SHP77 (cell line): ENCODE measurements at regions not wholly inside any gene's neighbourhood (a gene's known extent, or its start where the extent isn't known, plus 50 kb on each side); places are given as distances from the start of the nearest gene placed in this dataset.
"Not testable (repeated sequence)": the region's sequence is repeated elsewhere in the genome, so short reads cannot be mapped to it uniquely, and the experiment has no call there.

Experiments
- DNase-seq, 2 experiments: peaks; one replicate each; lab custom pipeline; 2025; lab: John Stamatoyannopoulos, UW

GRCh38 chr4:1561286-1561990, 122.7 kb downstream of the FAM53A start:
- DNase-seq, result no peak

GRCh38 chr4:1559896-1560650, 124.0 kb downstream of the FAM53A start:
- no peak for DNase-seq

- no peak for DNase-seq
Measured at GRCh38 chr4:1558205-1558604, 125.9 kb downstream of the FAM53A start.

- no peak for DNase-seq
Measured at GRCh38 chr4:1557221-1557597, 126.9 kb downstream of the FAM53A start.

GRCh38 chr4:1556541-1557220, 127.4 kb downstream of the FAM53A start:
- DNase-seq, result no peak

- DNase-seq, result no peak
Measured at GRCh38 chr4:1554876-1555265, 129.2 kb downstream of the FAM53A start.

GRCh38 chr4:1554246-1554875, 129.8 kb downstream of the FAM53A start:
- DNase-seq, result no peak

- no peak for DNase-seq
Measured at GRCh38 chr4:1553365-1553764, 130.7 kb downstream of the FAM53A start.

GRCh38 chr4:1552451-1552850, 131.7 kb downstream of the FAM53A start:
- DNase-seq, result no peak

- no peak for DNase-seq
Measured at GRCh38 chr4:1551211-1551610, 132.9 kb downstream of the FAM53A start.

GRCh38 chr4:1550122-1551070, 133.7 kb downstream of the FAM53A start:
- DNase-seq, result no peak

GRCh38 chr4:1549638-1550035, 134.5 kb downstream of the FAM53A start:
- no peak for DNase-seq

- peak in 1 of 2 experiments; percentile 10 for DNase-seq
Measured at GRCh38 chr4:1548827-1549637, 135.1 kb downstream of the FAM53A start.

GRCh38 chr4:1547856-1548826, 136.0 kb downstream of the FAM53A start:
- no peak for DNase-seq

GRCh38 chr4:1547131-1547855, 136.8 kb downstream of the FAM53A start:
- DNase-seq, result no peak

GRCh38 chr4:1544861-1545281, 138.6 kb upstream of the NKX1-1 start:
- no peak for DNase-seq

GRCh38 chr4:1544435-1544834, 138.2 kb upstream of the NKX1-1 start:
- not testable (repeated sequence) for DNase-seq

GRCh38 chr4:1543976-1544375, 137.7 kb upstream of the NKX1-1 start:
- no peak for DNase-seq

GRCh38 chr4:1543561-1543960, 137.3 kb upstream of the NKX1-1 start:
- DNase-seq, result no peak
